K562 (cell line): ENCODE measurements at regions not wholly inside any gene's neighbourhood (a gene's known extent, or its start where the extent isn't known, plus 50 kb on each side); places are given as distances from the start of the nearest gene placed in this dataset.

Experiments
- CTCF ChIP-seq, 3 experiments: IDR thresholded peaks in 2 of 3; conservative IDR thresholded peaks in 1 of 3; 2 replicates each; pipeline ENCODE4 v1.5.1; 2011 to 2012; ENCODE audit warnings: low read length in 3 of 3, mild to moderate bottlenecking in 3 of 3, control low read depth in 2 of 3, improper control_type of control experiment in 1 of 3, inconsistent platforms in 1 of 3, low read depth in 1 of 3, mixed read lengths in 1 of 3, moderate library complexity in 1 of 3; ENCODE audit not compliant: insufficient read depth in 2 of 3
- GATAD2B ChIP-seq: fragments of 450-650 bp; IDR thresholded peaks from 2 replicates; pipeline ENCODE4 v1.6.1; 2017; ENCODE audit warnings: mild to moderate bottlenecking, borderline replicate concordance
- RUNX1 ChIP-seq: sonication (generic); IDR thresholded peaks from 2 replicates; pipeline ENCODE4 v1.6.1; 2016; ENCODE audit warnings: antibody characterized with exemption, low read depth
- SIRT6 ChIP-seq: IDR thresholded peaks from one replicate; pipeline ENCODE4 v1.6.1; 2012; ENCODE audit warnings: low read depth, mild to moderate bottlenecking, control low read depth, inconsistent platforms, low read length, moderate library complexity
- ZBED1 ChIP-seq: IDR thresholded peaks from 2 replicates; pipeline ENCODE4 v1.6.1; 2014
- ZNF274 ChIP-seq: IDR thresholded peaks from 2 replicates; pipeline ENCODE4 v1.6.1; 2011; ENCODE audit warnings: low read depth, mild to moderate bottlenecking, low read length, moderate library complexity, borderline replicate concordance

GRCh38 chr3:59273976-59274375 lies 224.2 kb upstream of the CFAP20DC start:
- TF ChIP-seq ZNF274, result no peak
- no peak for TF ChIP-seq CTCF (IDR thresholded peaks at IDR 0.05 in 2 of 3, conservative IDR thresholded peaks at IDR 0.05 in 1 of 3; ENCODE audit: insufficient read depth in 2 of 3, low read depth in 1 of 3, low read length in 3 of 3)
- no peak for TF ChIP-seq RUNX1
- TF ChIP-seq GATAD2B, result no peak
- TF ChIP-seq SIRT6, result no peak
- no peak for TF ChIP-seq ZBED1
